Dendritic cell treated with granulocyte-macrophage colony-stimulating factor and Interleukin-4, amounts not matched to agents 40 ng/mL and 50 ng/mL, for 4 days (primary cell): ENCODE measurements at regions not wholly inside any gene's neighbourhood (a gene's known extent, or its start where the extent isn't known, plus 50 kb on each side); places are given as distances from the start of the nearest gene placed in this dataset.

Experiments
- H3K27ac Mint-ChIP-seq: one replicate; pipeline ENCODE4 v1.8.0; 2022; ENCODE audit warnings: mild to moderate bottlenecking, mixed read lengths
- H3K27me3 Mint-ChIP-seq: one replicate; pipeline ENCODE4 v1.8.0; 2022; ENCODE audit warnings: mild to moderate bottlenecking, mixed read lengths
- H3K36me3 Mint-ChIP-seq: one replicate; pipeline ENCODE4 v1.8.0; 2022; ENCODE audit warnings: low read depth, mixed read lengths
- H3K4me1 Mint-ChIP-seq: one replicate; pipeline ENCODE4 v1.8.0; 2022; ENCODE audit warnings: low read depth, mixed read lengths
- H3K4me3 Mint-ChIP-seq: one replicate; pipeline ENCODE4 v1.8.0; 2022; ENCODE audit warnings: mild to moderate bottlenecking, moderate library complexity, mixed read lengths
- H3K9me3 Mint-ChIP-seq: one replicate; pipeline ENCODE4 v1.8.0; 2022; ENCODE audit warnings: mixed read lengths
- intact Hi-C: fragments of 100-400 bp; cut with micrococcal nuclease; formaldehyde crosslinking; loops from one replicate; pipeline ENCODE4 v1.15.0; 2022

GRCh38 chr4:38576767-38577166, 87.2 kb upstream of the KLF3 start:
- Mint-ChIP-seq H3K4me1 (peaks cover 41% of the 10 kb centered on the region), H3K36me3 (no peaks in the 10 kb centered on the region), H3K4me3 (no peak overlapping the region), H3K27me3 (no peaks in the 10 kb centered on the region), H3K27ac (peak overlapping the region; percentile 45), H3K9me3 (no peaks in the 10 kb centered on the region)
- intact Hi-C loops: no loop called here

DNA sequence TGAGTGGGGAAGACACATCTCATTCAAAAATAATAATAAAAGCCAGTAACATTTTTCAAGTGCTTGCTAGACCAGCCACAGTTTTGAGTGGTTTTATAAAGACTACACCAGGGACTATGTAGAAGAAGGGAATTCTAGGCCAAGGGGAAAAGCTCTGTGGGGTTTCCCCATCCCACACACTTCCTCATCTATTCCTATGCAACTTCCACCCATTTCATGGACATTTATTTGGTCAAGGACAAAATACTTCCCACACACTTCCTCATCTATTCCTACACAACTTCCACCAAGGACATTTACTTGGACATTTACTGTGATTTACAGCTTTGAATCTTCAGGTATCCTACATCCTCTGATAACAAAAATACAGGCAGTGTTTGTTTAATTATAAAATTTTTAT, 86.5 kb upstream of the KLF3 start:
- Mint-ChIP-seq H3K4me3 (no peak overlapping the region), H3K36me3 (no peaks in the 10 kb centered on the region), H3K27me3 (no peaks in the 10 kb centered on the region), H3K4me1 (peaks cover 48% of the 10 kb centered on the region), H3K27ac (no peak overlapping the region), H3K9me3 (no peaks in the 10 kb centered on the region)
- intact Hi-C loops: no loop called here

DNA sequence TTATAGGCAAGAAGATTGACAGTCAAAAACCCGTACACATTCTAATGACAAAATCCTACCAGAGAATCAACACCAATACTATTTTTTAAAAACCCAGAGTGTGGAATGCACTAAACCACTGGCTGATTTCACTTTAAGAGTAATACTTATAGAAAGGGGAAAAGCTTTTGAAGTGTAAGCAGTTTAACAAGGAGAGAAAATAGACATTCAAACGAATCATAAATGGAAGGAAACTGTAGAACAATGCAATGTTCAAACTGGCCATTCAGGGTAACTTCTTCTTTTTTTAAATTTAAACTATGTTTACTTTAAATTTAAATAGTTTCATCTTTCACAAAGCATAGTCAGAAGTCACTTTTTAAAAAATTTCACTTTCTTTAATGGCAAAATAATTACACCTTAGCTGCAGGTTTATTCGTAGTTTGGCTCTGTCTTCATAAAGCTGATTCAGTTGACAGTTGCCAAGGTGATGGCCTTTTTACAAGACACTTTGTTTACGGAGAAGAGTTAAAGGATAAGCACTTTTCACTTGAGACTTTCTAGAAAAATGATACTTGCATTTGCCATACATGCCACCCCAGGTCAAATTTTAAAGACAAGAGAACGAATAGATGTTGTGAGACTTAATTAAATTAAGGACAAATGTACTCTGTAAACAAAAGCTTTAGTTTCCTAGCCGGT, 82.4 kb upstream of the KLF3 start:
- Mint-ChIP-seq H3K27ac (peak overlapping the region; percentile 39), H3K9me3 (no peaks in the 10 kb centered on the region), H3K4me3 (no peak overlapping the region), H3K36me3 (no peaks in the 10 kb centered on the region), H3K27me3 (peaks cover 12% of the 10 kb centered on the region), H3K4me1 (peaks cover 54% of the 10 kb centered on the region)
- intact Hi-C loops: loop anchor here (5.0 kb wide), 2 partner anchors 59 to 81 kb away; partner anchors contain the start of gene KLF3

DNA sequence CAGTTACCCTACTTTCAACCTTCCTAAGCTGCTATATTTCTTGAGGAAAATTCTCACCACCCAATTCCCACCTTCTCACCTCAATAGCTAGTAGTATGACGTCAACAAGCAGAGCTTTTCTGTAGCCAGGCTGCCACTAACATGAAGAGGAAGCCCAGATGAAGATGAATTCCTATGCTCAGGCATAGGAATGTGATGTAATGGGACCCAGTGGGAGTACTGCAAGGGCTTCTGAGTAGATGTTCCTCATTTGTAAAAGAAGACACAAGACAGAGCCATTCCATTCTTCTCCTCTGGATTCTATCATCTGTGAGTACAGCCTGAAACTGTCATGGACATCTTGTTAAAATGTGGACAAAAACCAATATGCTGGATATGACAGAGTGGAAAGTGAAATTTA, 81.6 kb upstream of the KLF3 start:
- H3K4me3 Mint-ChIP-seq: no peak overlapping the region
- no peak overlapping the region for H3K27ac Mint-ChIP-seq
- intact Hi-C loops: loop anchor here (5.0 kb wide), 2 partner anchors 60 to 80 kb away; partner anchors contain the start of gene KLF3
- H3K9me3 Mint-ChIP-seq: no peaks in the 10 kb centered on the region
- H3K36me3 Mint-ChIP-seq: no peaks in the 10 kb centered on the region
- peaks cover 12% of the 10 kb centered on the region for H3K27me3 Mint-ChIP-seq
- H3K4me1 Mint-ChIP-seq: peaks cover 56% of the 10 kb centered on the region

DNA sequence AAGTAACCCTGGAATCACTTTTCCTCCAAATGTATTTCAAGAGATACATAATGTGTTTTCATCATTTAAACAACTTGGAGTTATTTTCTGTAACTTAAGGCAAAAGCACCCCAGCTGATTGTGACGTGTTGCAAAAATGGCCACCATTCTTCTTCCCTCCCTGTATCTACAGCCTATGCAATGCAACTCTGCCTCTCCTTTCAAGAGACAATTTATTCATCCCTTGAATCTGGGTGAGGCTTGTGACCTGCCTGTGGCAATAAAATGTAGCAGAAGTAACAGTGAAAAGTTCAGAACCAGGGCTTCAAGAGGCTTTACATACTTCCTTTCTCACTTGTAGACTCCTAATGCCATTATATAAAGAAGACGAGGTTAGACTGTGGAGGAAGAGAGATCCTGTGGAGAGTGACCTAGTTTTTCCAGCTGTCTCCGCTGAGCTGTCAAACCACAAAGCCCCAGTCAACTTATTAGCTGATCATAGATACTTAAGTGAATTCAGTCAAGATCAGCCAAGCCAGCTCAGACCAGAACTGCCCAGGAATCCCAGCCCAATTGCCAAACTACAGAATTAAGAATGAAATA, 81.0 kb upstream of the KLF3 start:
- Mint-ChIP-seq H3K4me1 (peaks cover 57% of the 10 kb centered on the region), H3K4me3 (no peak overlapping the region), H3K27me3 (peaks cover 12% of the 10 kb centered on the region), H3K9me3 (no peaks in the 10 kb centered on the region), H3K27ac (no peak overlapping the region), H3K36me3 (no peaks in the 10 kb centered on the region)
- intact Hi-C loops: loop anchor here (5.0 kb wide), 2 partner anchors 61 to 79 kb away; partner anchors contain the start of gene KLF3

DNA sequence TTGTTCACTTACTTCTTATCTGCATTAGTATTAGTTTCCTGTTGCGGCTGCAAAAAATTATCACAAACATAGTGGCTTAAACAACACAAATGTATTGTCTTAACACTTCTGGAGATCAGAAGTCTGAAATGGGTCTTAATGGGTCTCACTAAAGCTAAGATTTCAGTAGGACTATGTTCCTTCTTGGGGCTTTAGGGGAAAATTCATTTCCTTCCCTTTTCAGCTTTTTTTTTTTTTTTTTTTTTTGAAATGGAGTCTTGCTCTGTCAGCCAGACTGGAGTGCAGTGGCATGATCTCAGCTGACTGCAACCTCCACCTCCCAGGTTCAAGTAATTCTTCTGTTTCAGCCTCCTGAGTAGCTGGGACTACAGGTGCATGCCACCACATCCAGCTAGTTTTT, 78.1 kb upstream of the KLF3 start:
- Mint-ChIP-seq H3K4me3 (no peak overlapping the region), H3K4me1 (peaks cover 56% of the 10 kb centered on the region), H3K27ac (peak overlapping the region; percentile 13), H3K27me3 (peaks cover 12% of the 10 kb centered on the region), H3K36me3 (no peaks in the 10 kb centered on the region), H3K9me3 (peaks cover 3% of the 10 kb centered on the region)
- intact Hi-C loops: no loop called here

- H3K4me3 Mint-ChIP-seq: no peak overlapping the region
- H3K27me3 Mint-ChIP-seq: peaks cover 16% of the 10 kb centered on the region
These were observed 76.9 kb upstream of the KLF3 start for GRCh38 chr4:38587106-38587505.

GRCh38 chr4:38590046-38590445, 74.0 kb upstream of the KLF3 start:
- peaks cover 12% of the 10 kb centered on the region for H3K27me3 Mint-ChIP-seq
- peaks cover 31% of the 10 kb centered on the region for H3K4me1 Mint-ChIP-seq
- H3K36me3 Mint-ChIP-seq: no peaks in the 10 kb centered on the region
- H3K27ac Mint-ChIP-seq: no peak overlapping the region
- peaks cover 10% of the 10 kb centered on the region for H3K9me3 Mint-ChIP-seq
- H3K4me3 Mint-ChIP-seq: no peak overlapping the region
- intact Hi-C loops: no loop called here

More at GRCh38 chr4:38587106-38587505, 76.9 kb upstream of the KLF3 start:
- intact Hi-C loops: no loop called here
- Mint-ChIP-seq H3K36me3 (no peaks in the 10 kb centered on the region), H3K4me1 (peaks cover 46% of the 10 kb centered on the region), H3K27ac (peak overlapping the region; percentile 62), H3K9me3 (peaks cover 10% of the 10 kb centered on the region)

GRCh38 chr4:38591617-38592337, 72.2 kb upstream of the KLF3 start:
- Mint-ChIP-seq H3K9me3 (peaks cover 10% of the 10 kb centered on the region), H3K27ac (no peak overlapping the region), H3K4me1 (peaks cover 15% of the 10 kb centered on the region), H3K36me3 (no peaks in the 10 kb centered on the region), H3K4me3 (no peak overlapping the region), H3K27me3 (peaks cover 4% of the 10 kb centered on the region)
- intact Hi-C loops: no loop called here

GRCh38 chr4:38598489-38598888, 65.5 kb upstream of the KLF3 start:
- Mint-ChIP-seq H3K27ac (no peak overlapping the region), H3K9me3 (no peaks in the 10 kb centered on the region), H3K4me3 (no peak overlapping the region), H3K36me3 (no peaks in the 10 kb centered on the region), H3K27me3 (no peaks in the 10 kb centered on the region), H3K4me1 (peaks cover 22% of the 10 kb centered on the region)
- intact Hi-C loops: no loop called here

DNA sequence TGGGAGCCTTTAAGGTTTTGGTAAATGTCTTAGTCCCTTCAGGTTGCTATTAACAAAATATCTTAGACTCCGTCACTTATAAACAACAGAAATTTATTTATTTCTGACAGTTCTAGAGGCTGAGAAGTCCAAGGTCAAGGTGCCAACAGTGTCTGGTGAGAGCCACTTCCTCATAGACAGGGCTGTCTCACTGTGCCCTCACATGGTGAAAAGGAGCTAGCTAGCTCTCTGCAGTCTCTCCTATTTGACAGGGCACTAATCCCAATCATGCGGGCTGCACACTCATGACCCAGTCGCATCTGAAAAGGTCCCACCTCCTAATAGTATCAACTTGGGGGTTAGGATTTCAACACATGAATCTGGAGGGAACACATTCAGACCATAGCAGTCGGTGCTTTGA, 63.4 kb upstream of the KLF3 start:
- Mint-ChIP-seq H3K27ac (no peak overlapping the region), H3K9me3 (no peaks in the 10 kb centered on the region), H3K36me3 (no peaks in the 10 kb centered on the region), H3K4me3 (no peak overlapping the region), H3K27me3 (peaks cover 4% of the 10 kb centered on the region), H3K4me1 (peaks cover 28% of the 10 kb centered on the region)
- intact Hi-C loops: no loop called here

- H3K27ac Mint-ChIP-seq: no peak overlapping the region
- H3K4me1 Mint-ChIP-seq: peaks cover 33% of the 10 kb centered on the region
- no peak overlapping the region for H3K4me3 Mint-ChIP-seq
- intact Hi-C loops: no loop called here
- peaks cover 4% of the 10 kb centered on the region for H3K27me3 Mint-ChIP-seq
- H3K9me3 Mint-ChIP-seq: no peaks in the 10 kb centered on the region
- no peaks in the 10 kb centered on the region for H3K36me3 Mint-ChIP-seq
These were observed 62.6 kb upstream of the KLF3 start for GRCh38 chr4:38601244-38601915.

- no peak overlapping the region for H3K27ac Mint-ChIP-seq
- H3K27me3 Mint-ChIP-seq: peaks cover 4% of the 10 kb centered on the region
- peaks cover 36% of the 10 kb centered on the region for H3K4me1 Mint-ChIP-seq
- no peaks in the 10 kb centered on the region for H3K9me3 Mint-ChIP-seq
- H3K4me3 Mint-ChIP-seq: no peak overlapping the region
- H3K36me3 Mint-ChIP-seq: no peaks in the 10 kb centered on the region
- intact Hi-C loops: no loop called here
These were observed 62.1 kb upstream of the KLF3 start for GRCh38 chr4:38601916-38602291.

- peak overlapping the region; percentile 0 for H3K27ac Mint-ChIP-seq
- no peak overlapping the region for H3K4me3 Mint-ChIP-seq
- no peaks in the 10 kb centered on the region for H3K9me3 Mint-ChIP-seq
- peaks cover 36% of the 10 kb centered on the region for H3K4me1 Mint-ChIP-seq
- intact Hi-C loops: no loop called here
- peaks cover 4% of the 10 kb centered on the region for H3K27me3 Mint-ChIP-seq
- H3K36me3 Mint-ChIP-seq: no peaks in the 10 kb centered on the region
These were observed 60.3 kb upstream of the KLF3 start for GRCh38 chr4:38603652-38604051.
